Calu3 (cell line): ENCODE measurements at regions not wholly inside any gene's neighbourhood (a gene's known extent, or its start where the extent isn't known, plus 50 kb on each side); places are given as distances from the start of the nearest gene placed in this dataset.

Source experiments
- BruUV-seq: library from RNA; stranded (reverse); fragments of 400-500 nt; replicated peaks from 2 replicates; lab custom pipeline; 2021; lab: Mats Ljungman, UMichigan
- CTCF ChIA-PET: fragments of 300-600 bp; sonication (Branson Sonifier 250); formaldehyde crosslinking; loops from one replicate; lab custom pipeline; 2022; ENCODE audit warnings: antibody characterized with exemption; lab: Charles Lee
- DNase-seq: peaks from one replicate; pipeline ENCODE4 v3.0.0; 2022
- H3K27ac Mint-ChIP-seq: one replicate; pipeline ENCODE4 v1.8.0; 2022; ENCODE audit warnings: mixed read lengths; ENCODE audit not compliant: unreplicated experiment
- H3K27me3 Mint-ChIP-seq: one replicate; pipeline ENCODE4 v1.8.0; 2022; ENCODE audit warnings: mixed read lengths; ENCODE audit not compliant: unreplicated experiment
- H3K36me3 Mint-ChIP-seq: one replicate; pipeline ENCODE4 v1.8.0; 2022; ENCODE audit warnings: mild to moderate bottlenecking, moderate library complexity, mixed read lengths; ENCODE audit not compliant: insufficient read depth, unreplicated experiment
- H3K4me1 Mint-ChIP-seq: one replicate; pipeline ENCODE4 v1.8.0; 2022; ENCODE audit warnings: mild to moderate bottlenecking, low read depth, mixed read lengths; ENCODE audit not compliant: unreplicated experiment
- H3K4me3 Mint-ChIP-seq: one replicate; pipeline ENCODE4 v1.8.0; 2022; ENCODE audit warnings: mild to moderate bottlenecking, low read depth, moderate library complexity, mixed read lengths; ENCODE audit not compliant: unreplicated experiment
- H3K9me3 Mint-ChIP-seq: one replicate; pipeline ENCODE4 v1.8.0; 2022; ENCODE audit warnings: low read depth, mixed read lengths; ENCODE audit not compliant: unreplicated experiment
- intact Hi-C: fragments of 100-400 bp; cut with micrococcal nuclease; formaldehyde crosslinking; loops from one replicate; pipeline ENCODE4 v1.10.0; 2022; ENCODE audit not compliant: unreplicated experiment
- TF ChIP-seq, protein P1 (sequence below): fragments of 200-600 bp; IDR thresholded peaks from one replicate; pipeline ENCODE4 v1.8.0; 2022; ENCODE audit warnings: antibody characterized with exemption; ENCODE audit not compliant: unreplicated experiment

DNA sequence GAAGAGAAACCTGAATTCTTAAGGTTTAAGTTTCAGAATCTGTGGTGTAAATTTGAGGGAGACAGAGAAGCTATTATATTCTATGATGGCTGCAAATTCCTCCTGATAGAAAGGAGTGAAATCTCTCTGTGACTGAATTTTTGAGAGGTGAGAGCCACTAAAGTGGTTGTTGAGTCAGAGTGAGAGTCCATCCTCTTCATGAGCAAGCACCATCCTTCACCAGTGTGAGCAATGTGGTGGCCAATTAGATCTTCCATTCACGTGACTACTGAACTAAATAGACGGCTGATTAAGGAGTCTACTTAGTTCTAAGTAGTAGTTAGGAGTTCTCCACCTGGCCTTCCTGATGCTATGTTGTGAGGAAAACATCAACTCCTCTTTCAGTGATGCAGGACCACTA, 147.8 kb upstream of the CCNH start:
- intact Hi-C loops: no loop called here
- Mint-ChIP-seq H3K27ac (no peak overlapping the region), H3K36me3 (no peaks in the 10 kb centered on the region), H3K9me3 (peaks cover 4% of the 10 kb centered on the region), H3K4me1 (peaks cover 4% of the 10 kb centered on the region), H3K4me3 (no peak overlapping the region), H3K27me3 (no peaks in the 10 kb centered on the region)
- TF ChIP-seq, protein P1, sequence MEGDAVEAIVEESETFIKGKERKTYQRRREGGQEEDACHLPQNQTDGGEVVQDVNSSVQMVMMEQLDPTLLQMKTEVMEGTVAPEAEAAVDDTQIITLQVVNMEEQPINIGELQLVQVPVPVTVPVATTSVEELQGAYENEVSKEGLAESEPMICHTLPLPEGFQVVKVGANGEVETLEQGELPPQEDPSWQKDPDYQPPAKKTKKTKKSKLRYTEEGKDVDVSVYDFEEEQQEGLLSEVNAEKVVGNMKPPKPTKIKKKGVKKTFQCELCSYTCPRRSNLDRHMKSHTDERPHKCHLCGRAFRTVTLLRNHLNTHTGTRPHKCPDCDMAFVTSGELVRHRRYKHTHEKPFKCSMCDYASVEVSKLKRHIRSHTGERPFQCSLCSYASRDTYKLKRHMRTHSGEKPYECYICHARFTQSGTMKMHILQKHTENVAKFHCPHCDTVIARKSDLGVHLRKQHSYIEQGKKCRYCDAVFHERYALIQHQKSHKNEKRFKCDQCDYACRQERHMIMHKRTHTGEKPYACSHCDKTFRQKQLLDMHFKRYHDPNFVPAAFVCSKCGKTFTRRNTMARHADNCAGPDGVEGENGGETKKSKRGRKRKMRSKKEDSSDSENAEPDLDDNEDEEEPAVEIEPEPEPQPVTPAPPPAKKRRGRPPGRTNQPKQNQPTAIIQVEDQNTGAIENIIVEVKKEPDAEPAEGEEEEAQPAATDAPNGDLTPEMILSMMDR: no peak
- CTCF ChIA-PET: no interaction called here
- no TSS peak for BruUV-seq
- DNase-seq: no peak

- H3K27me3 Mint-ChIP-seq: no peaks in the 10 kb centered on the region
- H3K4me3 Mint-ChIP-seq: no peak overlapping the region
- no peak for DNase-seq
- no TSS peak for BruUV-seq
- intact Hi-C loops: no loop called here
- H3K27ac Mint-ChIP-seq: no peak overlapping the region
- peaks cover 7% of the 10 kb centered on the region for H3K9me3 Mint-ChIP-seq
- CTCF ChIA-PET: no interaction called here
- TF ChIP-seq, protein P1: no peak
- no peaks in the 10 kb centered on the region for H3K4me1 Mint-ChIP-seq
- H3K36me3 Mint-ChIP-seq: no peaks in the 10 kb centered on the region
These were observed 139.2 kb upstream of the CCNH start for GRCh38 chr5:87551911-87552310.

DNA sequence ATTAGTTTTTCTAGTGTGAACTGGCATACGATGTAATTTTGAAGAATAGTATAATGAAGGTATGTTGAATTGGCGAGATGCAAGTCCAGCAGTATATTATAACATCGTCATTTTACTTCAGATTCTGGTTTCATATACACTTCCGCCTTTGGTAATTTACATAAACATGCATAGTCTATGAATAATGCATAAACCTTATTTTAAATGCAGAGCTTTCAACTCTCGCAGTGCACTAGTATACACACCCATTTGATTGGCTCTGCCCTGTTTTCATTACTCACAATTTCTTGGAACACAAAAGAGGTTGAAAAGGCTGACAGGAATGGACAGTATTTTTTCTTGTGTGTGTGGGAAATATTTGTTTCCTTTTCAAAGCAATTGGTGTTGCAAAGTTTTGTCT, 128.9 kb upstream of the CCNH start:
- DNase-seq: no peak
- Mint-ChIP-seq H3K4me3 (no peak overlapping the region), H3K4me1 (no peaks in the 10 kb centered on the region), H3K27me3 (no peaks in the 10 kb centered on the region), H3K9me3 (no peaks in the 10 kb centered on the region), H3K36me3 (no peaks in the 10 kb centered on the region), H3K27ac (no peak overlapping the region)
- intact Hi-C loops: loop anchor here (5.0 to 10.0 kb wide), 2 partner anchors 123 to 226 kb away; no protein-coding TSS in a partner anchor
- TF ChIP-seq, protein P1: no peak
- no TSS peak for BruUV-seq
- CTCF ChIA-PET: interaction anchor here (0.7 to 1.8 kb wide), 3 partner anchors 173 to 241 kb away, joined by 3 to 11 read pairs (median 8); no protein-coding TSS in a partner anchor

DNA sequence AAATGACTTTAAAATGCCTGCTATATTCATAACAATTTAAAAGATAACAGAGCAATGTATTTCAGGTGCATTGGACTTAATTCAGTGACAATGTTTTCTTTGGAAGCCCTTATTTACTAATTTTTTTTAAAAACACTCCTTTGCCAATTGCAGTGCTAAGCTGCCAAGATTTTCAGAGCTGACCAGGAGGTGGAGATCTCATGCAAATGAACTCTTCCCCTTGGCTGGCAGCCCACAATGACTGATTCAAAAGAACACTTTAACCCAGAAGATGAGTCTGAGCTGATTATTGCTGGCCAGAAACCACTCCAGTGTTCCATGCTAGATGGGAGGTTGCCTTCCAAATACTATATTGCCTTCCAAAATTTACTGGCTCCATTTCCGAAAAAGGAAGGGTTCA, 128.3 kb upstream of the CCNH start:
- BruUV-seq: no TSS peak
- TF ChIP-seq, protein P1: no peak
- Mint-ChIP-seq H3K4me1 (no peaks in the 10 kb centered on the region), H3K27me3 (no peaks in the 10 kb centered on the region), H3K9me3 (no peaks in the 10 kb centered on the region), H3K4me3 (no peak overlapping the region), H3K36me3 (no peaks in the 10 kb centered on the region), H3K27ac (no peak overlapping the region)
- CTCF ChIA-PET: interaction anchor here (0.7 to 1.8 kb wide), 4 partner anchors 174 to 303 kb away, joined by 3 to 11 read pairs (median 6); no protein-coding TSS in a partner anchor
- intact Hi-C loops: loop anchor here (5.0 to 10.0 kb wide), 2 partner anchors 124 to 226 kb away; no protein-coding TSS in a partner anchor
- peak; percentile 61 for DNase-seq
